Endothelial cell of umbilical vein (primary cell): ENCODE measurements at regions not wholly inside any gene's neighbourhood (a gene's known extent, or its start where the extent isn't known, plus 50 kb on each side); places are given as distances from the start of the nearest gene placed in this dataset.

Experiments
- BruUV-seq: library from RNA; stranded (reverse); fragments of 400-500 nt; replicated peaks from 2 replicates; lab custom pipeline; 2021; lab: Mats Ljungman, UMichigan
- CTCF ChIA-PET: fragments of 300-600, 350-600 bp; sonication (Branson Sonifier 250); formaldehyde crosslinking; loops from one replicate; lab custom pipeline; 2021; ENCODE audit warnings: antibody characterized with exemption, inconsistent platforms; lab: Charles Lee
- POLR2A ChIA-PET: fragments of 300-600, 350-600 bp; sonication (Branson Sonifier 250); formaldehyde crosslinking; loops from one replicate; lab custom pipeline; 2021; ENCODE audit warnings: antibody characterized with exemption, inconsistent platforms; lab: Charles Lee
- DNase-seq: peaks from one replicate; pipeline ENCODE4 v3.0.0-alpha.2; 2011; ENCODE audit warnings: low read depth, low spot score
- FAIRE-seq: peaks from 2 replicates; lab custom pipeline; 2011; peaks lifted over from hg19 to GRCh38; lab: Jason Lieb, UNC
- H2AFZ ChIP-seq: 2 replicates; pipeline ENCODE4 v1.6.0; 2012; ENCODE audit warnings: low read depth, low read length, control low read depth, inconsistent platforms
- H3K27ac ChIP-seq: 2 replicates; pipeline ENCODE4 v1.5.1; 2011; ENCODE audit warnings: low read depth, mild to moderate bottlenecking, control low read depth, low read length, moderate library complexity; ENCODE audit not compliant: insufficient read depth
- H3K27me3 ChIP-seq, 2 experiments: 2 replicates each; pipeline versions ENCODE4 v1.6.0 to v1.6.1; 2011; ENCODE audit warnings: low read length in 2 of 2, mixed read lengths in 1 of 2; ENCODE audit not compliant: control insufficient read depth in 2 of 2, insufficient read depth in 2 of 2
- H3K36me3 ChIP-seq, 2 experiments: 2 replicates in 1 of 2; 3 replicates in 1 of 2; pipeline ENCODE4 v1.5.1; 2011; ENCODE audit warnings: low read length in 2 of 2, mild to moderate bottlenecking in 1 of 2, moderate library complexity in 1 of 2; ENCODE audit not compliant: control insufficient read depth in 2 of 2, insufficient read depth in 2 of 2; ENCODE audit errors: extremely low read depth in 1 of 2
- H3K4me1 ChIP-seq: 3 replicates; pipeline ENCODE4 v1.5.1; 2011; ENCODE audit warnings: mild to moderate bottlenecking, low read length; ENCODE audit not compliant: control insufficient read depth, insufficient read depth; ENCODE audit errors: extremely low read depth
- H3K4me2 ChIP-seq: 2 replicates; pipeline ENCODE4 v1.6.1; 2011; ENCODE audit warnings: low read length, control low read depth, mixed read lengths; ENCODE audit not compliant: insufficient read depth
- H3K4me3 ChIP-seq, 3 experiments: fragments of 200-600 bp in 1 of 3; sonication (generic), shearing (Covaris generic) in 1 of 3; replicated peaks in 1 of 3; 2 replicates each; pipeline ENCODE4 v1.5.1; 2011 to 2016; ENCODE audit warnings: control low read depth in 3 of 3, low read length in 3 of 3, mild to moderate bottlenecking in 2 of 3, inconsistent platforms in 1 of 3, low read depth in 1 of 3, moderate library complexity in 1 of 3; ENCODE audit not compliant: insufficient read depth in 1 of 3
- H3K79me2 ChIP-seq: 2 replicates; pipeline ENCODE4 v1.6.0; 2012; ENCODE audit warnings: low read length, inconsistent platforms; ENCODE audit not compliant: control insufficient read depth, insufficient read depth
- H3K9ac ChIP-seq: replicated peaks from 2 replicates; pipeline ENCODE3; 2011; ENCODE audit warnings: low read length, control low read depth; ENCODE audit not compliant: insufficient read depth; ENCODE audit errors: extremely low read depth
- H3K9me1 ChIP-seq: replicated peaks from 3 replicates; pipeline ENCODE4 v1.6.0; 2011; ENCODE audit warnings: mild to moderate bottlenecking, low read length; ENCODE audit not compliant: control insufficient read depth, insufficient read depth; ENCODE audit errors: extremely low read depth
- H3K9me3 ChIP-seq: replicated peaks from 2 replicates; pipeline ENCODE4 v1.5.1; 2012; ENCODE audit warnings: low read length, inconsistent platforms; ENCODE audit not compliant: control insufficient read depth, insufficient read depth
- H4K20me1 ChIP-seq: replicated peaks from 2 replicates; pipeline ENCODE3; 2011; ENCODE audit warnings: mild to moderate bottlenecking, low read length; ENCODE audit not compliant: control insufficient read depth, insufficient read depth; ENCODE audit errors: extremely low read depth
- CTCF ChIP-seq, 2 donors: IDR thresholded peaks; 1 replicate in 1 of 2; 2 replicates in 1 of 2; pipeline ENCODE4 v1.5.1; 2011; ENCODE audit warnings: low read length in 2 of 2, mild to moderate bottlenecking in 2 of 2, moderate library complexity in 2 of 2, control low read depth in 1 of 2, inconsistent platforms in 1 of 2, low read depth in 1 of 2; ENCODE audit not compliant: insufficient read depth in 1 of 2; ENCODE audit errors: extremely low read depth in 1 of 2
- EZH2 ChIP-seq: IDR thresholded peaks from 2 replicates; pipeline ENCODE4 v1.6.1; 2012; ENCODE audit warnings: borderline replicate concordance, low read depth, mild to moderate bottlenecking, moderate library complexity, low read length, inconsistent platforms; ENCODE audit not compliant: severe bottlenecking
- FOS ChIP-seq: IDR thresholded peaks from 2 replicates; pipeline ENCODE4 v1.6.1; 2011; ENCODE audit warnings: mild to moderate bottlenecking, low read length, moderate library complexity, borderline replicate concordance; ENCODE audit not compliant: insufficient read depth
- GATA2 ChIP-seq: IDR thresholded peaks from 2 replicates; pipeline ENCODE4 v1.7.0; 2011; ENCODE audit warnings: low read depth, mild to moderate bottlenecking, moderate library complexity, mixed read lengths, low read length; ENCODE audit not compliant: insufficient read length, insufficient read depth
- JUN ChIP-seq: IDR thresholded peaks from 2 replicates; pipeline ENCODE4 v1.6.1; 2011; ENCODE audit warnings: borderline replicate concordance, low read depth; ENCODE audit not compliant: insufficient read length, insufficient read depth
- MAX ChIP-seq: IDR thresholded peaks from 2 replicates; pipeline ENCODE4 v1.6.1; 2011; ENCODE audit not compliant: insufficient read depth, insufficient read length
- MYC ChIP-seq: IDR thresholded peaks from one replicate; pipeline ENCODE4 v1.6.1; 2011; ENCODE audit warnings: mild to moderate bottlenecking, low read depth, low read length
- POLR2A ChIP-seq: IDR thresholded peaks from 2 replicates; pipeline ENCODE4 v1.6.1; 2012; ENCODE audit warnings: low read depth, mild to moderate bottlenecking, control low read depth, low read length
- POLR2AphosphoS5 ChIP-seq: IDR thresholded peaks from 2 replicates; pipeline ENCODE4 v1.6.1; 2012; ENCODE audit warnings: low read depth, mild to moderate bottlenecking, control low read depth, low read length, moderate library complexity; ENCODE audit not compliant: insufficient read depth
- dilution Hi-C: fragments of 300-500 bp; cut with MboI; formaldehyde crosslinking; loops from one replicate; pipeline ENCODE4 v1.15.0; 2019; ENCODE audit warnings: low sequenced_read_pairs; ENCODE audit not compliant: extremely low pct_ligation_motif_present
- intact Hi-C: fragments of 100-400 bp; cut with micrococcal nuclease; formaldehyde crosslinking; loops from one replicate; pipeline ENCODE4 v1.10.0; 2022

GRCh38 chr15:85312929-85313331 lies 67.5 kb upstream of the AKAP13 start:
- Histone ChIP-seq H2AFZ (no peak overlapping the region), H3K36me3 (no peaks in the 10 kb centered on the region), H3K27me3 (peaks cover 0 to 6% of the 10 kb centered on the region in 2 experiments), H3K79me2 (no peaks in the 10 kb centered on the region), H3K4me2 (no peak overlapping the region), H3K9ac (no peak overlapping the region), H3K9me3 (no peaks in the 10 kb centered on the region), H3K4me1 (peaks cover 7% of the 10 kb centered on the region), H3K4me3 (no peak overlapping the region), H3K9me1 (no peaks in the 10 kb centered on the region), H4K20me1 (no peaks in the 10 kb centered on the region), H3K27ac (no peak overlapping the region)
- BruUV-seq: no TSS peak
- ChIA-PET CTCF (interaction anchor here (0.7 to 2.4 kb wide), 8 partner anchors 10 to 725 kb away, joined by 3 to 15 read pairs (median 4); no protein-coding TSS in a partner anchor), POLR2A (no interaction called here)
- intact Hi-C loops: no loop called here
- TF ChIP-seq POLR2AphosphoS5: no peak
- no peak for TF ChIP-seq GATA2
- no peak for TF ChIP-seq JUN
- TF ChIP-seq POLR2A: no peak
- TF ChIP-seq MAX: no peak
- TF ChIP-seq CTCF (IDR thresholded peaks at IDR 0.05; ENCODE audit: extremely low read depth in 1 of 2, insufficient read depth in 1 of 2, low read depth in 1 of 2, low read length in 2 of 2): no peak
- TF ChIP-seq MYC: no peak
- no peak for TF ChIP-seq EZH2
- TF ChIP-seq FOS: no peak
- FAIRE-seq (no peak), DNase-seq (no peak)
- dilution Hi-C loops: no loop called here
